GM19395 (cell line): ENCODE measurements at regions not wholly inside any gene's neighbourhood (a gene's known extent, or its start where the extent isn't known, plus 50 kb on each side); places are given as distances from the start of the nearest gene placed in this dataset.

Experiments used
- ATAC-seq: cut with Tn5 transposase; IDR thresholded peaks from one replicate; pipeline ENCODE4 v1.9.1; 2021; ENCODE audit warnings: mild to moderate bottlenecking, moderate library complexity; ENCODE audit not compliant: unreplicated experiment

DNA sequence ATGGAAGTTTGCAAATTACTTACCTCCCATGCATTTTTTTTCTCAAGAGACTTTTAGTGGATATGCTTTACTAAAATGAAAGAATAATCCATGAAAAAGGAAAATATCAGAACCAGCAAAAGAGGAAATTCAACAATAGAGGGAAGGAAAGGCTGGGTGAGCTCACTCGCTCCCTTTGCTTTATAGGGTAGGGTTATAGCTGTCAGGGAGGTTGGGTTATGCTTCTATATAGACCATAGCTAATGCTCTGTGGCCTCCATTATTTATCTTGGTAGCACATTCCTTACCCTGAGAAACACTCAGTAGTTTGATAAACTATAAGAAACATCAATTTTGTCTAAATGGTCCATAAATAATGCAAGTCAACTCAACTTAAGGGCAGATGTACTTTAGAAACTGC is 215.9 kb upstream of the FAR2 start:
- ATAC-seq: no peak

DNA sequence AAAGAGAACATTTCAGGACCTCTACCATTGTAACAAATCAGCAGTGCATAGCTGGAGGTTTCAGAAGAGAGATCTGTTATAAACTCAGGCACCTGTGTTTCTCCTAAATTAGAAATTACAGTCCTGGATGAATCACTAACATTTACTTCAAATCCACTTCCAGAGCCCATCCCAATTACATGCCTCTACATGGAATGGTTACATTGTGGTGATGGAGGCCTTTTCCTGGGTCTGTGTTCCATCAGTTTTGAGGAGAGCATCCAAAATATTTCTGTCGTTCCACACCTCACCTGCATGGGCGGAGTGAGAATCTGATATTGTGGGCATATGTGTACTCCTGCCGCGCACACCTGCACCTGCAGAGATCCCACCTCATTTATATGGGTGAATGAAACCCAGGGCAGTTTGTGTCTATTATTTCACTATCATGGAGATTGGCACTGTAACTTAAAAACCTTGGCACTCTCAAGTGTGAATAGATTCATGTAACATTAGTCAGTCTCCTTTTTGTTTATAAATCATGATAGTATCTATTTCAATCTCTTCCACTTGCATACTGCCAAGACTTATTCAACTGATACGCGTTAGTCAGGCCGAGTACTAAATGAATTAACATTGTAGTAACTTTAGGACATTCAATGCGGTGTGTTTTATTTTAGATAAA is 215.1 kb upstream of the FAR2 start:
- ATAC-seq: no peak

DNA sequence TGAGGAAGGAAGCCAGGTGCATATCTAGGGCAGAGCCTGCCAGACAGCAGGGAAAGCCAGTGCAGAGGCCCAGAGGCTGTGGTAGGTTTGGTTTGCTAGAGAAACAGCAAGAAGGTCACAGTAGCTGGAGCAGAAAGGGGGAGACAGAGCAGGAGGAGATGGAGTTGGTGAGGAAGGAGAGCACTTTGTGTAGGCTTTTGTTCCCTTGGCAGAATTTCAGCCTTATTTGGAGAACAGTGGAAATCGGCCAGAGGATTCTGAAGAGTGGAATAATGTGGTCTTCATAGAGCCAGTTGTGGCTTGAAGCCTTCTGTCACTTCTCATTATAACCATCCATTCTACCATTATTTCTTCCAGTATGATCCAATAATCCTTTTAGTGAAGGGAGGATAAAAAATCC is 212.9 kb upstream of the FAR2 start:
- ATAC-seq: no peak

DNA sequence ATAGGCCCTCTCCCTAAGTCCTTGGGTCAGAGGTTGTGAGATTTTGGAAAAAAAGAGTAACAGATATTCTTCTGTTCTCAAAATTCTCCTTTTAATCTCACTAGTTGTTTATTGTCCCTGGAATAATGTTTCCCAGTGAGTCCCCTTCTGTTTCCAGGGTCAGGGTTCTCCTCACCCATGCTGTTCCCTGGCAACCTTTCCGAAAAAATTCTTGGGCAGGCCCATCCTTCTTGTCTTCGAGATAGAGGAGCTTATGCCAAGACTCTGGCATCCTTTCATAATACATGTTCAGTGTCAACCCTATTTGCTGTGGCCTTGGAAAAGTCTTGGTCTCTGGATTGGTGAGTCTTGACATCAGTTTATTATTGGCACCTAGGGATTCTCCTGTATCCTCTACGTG is 212.4 kb upstream of the FAR2 start:
- ATAC-seq: no peak

DNA sequence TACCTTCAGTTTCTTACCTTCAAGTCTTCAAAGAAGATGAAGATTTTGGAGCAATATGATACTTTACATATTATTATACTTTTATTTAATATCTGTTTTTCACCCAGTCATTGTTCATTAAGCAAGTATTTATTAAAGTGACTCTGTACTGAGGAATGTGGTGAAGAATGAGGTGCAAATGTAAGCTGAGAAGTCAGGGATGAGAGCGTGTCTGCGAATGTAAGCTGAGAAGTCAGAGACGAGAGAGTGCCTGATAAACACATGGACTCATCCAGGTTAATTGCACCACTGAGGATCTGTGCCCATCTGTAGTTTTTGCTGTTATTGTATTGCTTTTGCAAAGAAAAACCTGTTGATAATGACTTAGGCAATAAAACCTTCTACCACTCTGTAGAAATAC is 211.9 kb upstream of the FAR2 start:
- ATAC-seq: no peak

DNA sequence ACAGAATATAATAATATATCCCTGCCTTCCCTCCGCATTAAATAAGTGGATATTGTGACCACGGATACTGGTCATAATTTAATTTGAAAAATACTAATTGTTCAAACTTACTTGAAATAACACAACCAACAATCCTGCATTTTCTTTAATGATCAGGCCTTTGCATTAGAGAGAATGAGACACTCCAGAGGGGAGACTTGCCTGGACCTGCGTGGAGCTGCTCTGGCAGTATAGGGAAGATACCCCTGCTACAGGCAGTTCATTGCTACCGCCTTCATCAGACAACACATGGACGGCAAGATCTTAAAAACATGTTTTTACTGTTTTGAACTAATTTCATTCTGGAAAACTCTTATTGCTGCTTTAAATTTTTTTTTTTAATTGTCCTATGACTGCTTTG is 211.0 kb upstream of the FAR2 start:
- no peak for ATAC-seq

DNA sequence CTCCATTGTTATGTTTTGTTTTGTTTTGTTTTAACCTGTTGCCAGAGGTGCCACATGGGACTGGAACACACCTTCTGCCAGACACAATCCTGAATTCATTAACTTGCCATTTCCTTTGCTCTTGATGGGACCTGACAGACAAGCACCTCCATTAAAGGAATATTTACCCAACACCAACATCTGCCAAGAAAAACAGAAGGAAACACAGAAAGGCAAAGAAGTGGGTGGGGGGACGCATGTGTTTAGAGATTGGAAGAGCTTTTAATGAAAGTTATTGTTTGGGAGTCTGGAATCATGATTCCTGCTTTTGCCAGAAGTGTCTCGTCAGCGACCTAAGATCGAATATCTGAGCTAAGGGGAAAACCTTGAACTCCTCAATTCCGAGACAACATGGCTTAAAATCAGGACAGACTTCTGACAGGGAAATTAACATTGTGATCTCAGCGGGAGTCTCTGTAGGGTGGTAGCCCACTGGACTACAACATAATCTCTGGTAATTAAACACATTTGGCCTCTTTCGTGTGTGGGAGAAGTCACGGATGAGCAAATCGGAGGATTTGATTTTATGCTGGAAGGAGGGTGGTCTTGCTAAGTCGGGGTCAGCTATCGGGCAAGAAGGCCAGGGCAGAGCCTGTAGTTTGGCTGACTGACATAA is 210.4 kb upstream of the FAR2 start:
- ATAC-seq: no peak

DNA sequence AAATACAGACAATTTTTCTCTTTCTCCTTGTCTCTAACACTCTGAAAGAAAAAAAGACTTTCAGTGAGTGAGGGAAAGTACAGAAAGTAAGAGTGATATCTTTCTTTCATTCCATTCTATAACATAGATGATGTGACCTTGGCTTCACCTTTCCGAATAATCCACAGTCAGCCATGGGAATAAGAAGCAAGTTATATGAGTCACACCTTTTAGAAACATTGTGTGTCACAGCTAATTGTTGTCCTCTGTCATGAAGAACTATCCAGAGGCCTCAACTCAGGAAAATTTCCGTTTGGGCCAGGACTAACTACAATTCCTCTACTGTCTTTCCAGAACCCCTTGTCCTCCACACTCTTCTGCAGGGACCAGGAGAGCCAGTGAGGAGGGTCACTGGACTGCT is 209.7 kb upstream of the FAR2 start:
- ATAC-seq: no peak

DNA sequence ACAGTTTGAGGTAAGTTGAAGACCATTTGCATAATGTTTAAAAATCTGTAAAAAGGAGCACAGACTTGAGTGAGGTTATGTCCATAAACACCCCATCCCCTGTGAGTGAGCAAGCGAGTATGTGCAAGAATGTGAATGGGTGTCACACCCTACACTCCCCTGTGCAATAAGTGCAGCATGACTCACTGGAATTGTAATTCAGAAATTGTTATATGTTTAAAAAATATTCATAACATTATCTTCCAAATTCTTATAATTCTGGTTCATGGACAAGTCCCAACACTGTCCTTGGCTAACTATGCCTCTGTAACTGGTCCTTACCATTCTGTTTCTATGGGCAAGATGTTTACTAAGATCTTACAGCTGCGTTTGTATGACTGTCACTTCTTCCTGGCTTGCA is 207.8 kb upstream of the FAR2 start:
- ATAC-seq: no peak

DNA sequence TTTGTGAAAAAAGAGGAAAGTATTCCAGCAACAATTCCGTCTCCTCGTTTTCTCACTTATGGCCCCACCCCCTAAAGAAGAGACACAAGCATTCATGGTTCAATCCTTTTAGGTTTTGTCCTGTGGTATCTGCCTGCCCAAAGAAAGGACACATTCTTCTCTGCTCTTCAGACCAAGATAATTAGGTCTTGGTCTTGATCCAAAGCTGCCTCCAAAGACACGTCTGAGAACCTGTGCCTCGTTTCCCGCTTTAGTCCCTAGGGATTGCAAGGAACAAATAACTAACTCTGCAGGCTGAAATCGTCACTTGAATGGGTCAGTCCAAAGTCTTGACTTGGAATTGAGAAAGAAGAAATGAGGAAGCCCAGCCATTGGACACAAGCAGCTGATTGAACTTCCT is 202.7 kb upstream of the FAR2 start:
- no peak for ATAC-seq

DNA sequence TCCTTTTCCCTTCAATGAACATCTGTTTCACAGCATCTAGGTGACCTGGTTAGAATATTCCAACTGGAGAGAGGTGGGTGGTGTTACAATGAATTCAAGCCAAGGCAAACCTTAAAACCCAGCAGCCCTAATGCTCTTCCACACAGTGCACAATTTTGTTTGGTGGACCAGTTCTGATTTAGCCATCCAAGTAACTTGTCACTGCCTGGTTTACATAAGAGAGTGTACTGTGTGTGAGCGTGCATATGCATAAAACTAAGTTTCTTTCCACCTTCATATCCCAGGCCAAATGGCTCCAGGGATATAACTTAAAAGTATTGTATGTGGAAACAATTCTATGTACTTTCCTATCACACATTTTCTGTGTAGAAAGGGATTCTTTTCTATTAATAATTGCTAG is 200.4 kb upstream of the FAR2 start:
- no peak for ATAC-seq

DNA sequence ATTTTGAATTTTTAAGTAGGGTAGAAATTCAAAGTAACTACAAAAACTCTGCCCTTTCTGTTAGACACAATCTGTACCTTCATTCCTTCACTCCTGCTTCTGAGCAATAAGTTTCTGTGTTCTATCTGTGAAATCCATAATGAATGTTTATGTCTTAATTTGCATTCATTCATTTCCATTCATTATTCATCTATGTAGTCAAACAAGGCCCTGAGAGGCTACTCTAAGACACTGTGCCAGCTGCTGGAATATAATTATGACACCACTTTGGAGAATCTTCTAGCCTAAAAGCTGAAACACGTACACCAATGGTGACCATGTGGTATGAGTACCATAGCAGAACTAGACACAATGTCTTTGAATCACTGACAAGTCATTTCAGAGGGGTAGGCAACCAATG is 199.9 kb upstream of the FAR2 start:
- no peak for ATAC-seq

DNA sequence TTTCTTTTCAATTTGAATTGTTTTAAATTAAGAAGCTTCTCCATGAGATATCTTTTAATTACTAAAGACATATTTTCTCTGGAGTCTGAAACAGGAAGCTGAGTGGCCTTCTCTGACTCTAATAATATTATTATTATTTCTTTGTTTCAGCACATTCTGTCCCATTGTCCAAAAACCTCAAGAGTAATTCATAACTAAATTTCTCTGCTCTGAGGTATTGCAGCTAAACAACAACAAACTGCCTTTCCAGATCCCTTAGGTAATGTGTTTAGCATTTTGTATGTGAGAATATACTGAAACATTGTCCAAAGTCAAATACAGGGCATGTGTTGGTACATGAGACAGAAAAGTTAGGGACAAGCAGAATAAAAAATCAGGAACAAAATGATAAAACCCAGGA is 199.0 kb upstream of the FAR2 start:
- ATAC-seq: no peak

DNA sequence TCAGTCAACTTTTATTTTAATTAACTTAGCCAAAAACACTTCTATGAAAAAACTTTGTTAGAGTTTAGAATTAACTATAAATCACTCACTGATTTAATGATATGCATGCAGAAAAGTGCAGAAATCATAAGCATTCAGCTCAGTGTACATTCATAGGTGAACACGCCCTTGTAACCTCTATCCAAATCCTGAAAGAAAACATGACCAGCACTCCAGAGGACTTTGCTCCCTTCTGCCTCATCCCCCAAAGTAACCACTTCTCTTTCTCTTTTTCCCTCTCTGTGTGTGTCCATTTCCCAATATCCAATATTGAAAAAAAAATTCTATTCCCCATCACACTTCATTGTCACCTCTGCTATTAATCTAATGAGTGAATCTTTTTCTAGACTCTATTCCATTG is 197.1 kb upstream of the FAR2 start:
- ATAC-seq: no peak

DNA sequence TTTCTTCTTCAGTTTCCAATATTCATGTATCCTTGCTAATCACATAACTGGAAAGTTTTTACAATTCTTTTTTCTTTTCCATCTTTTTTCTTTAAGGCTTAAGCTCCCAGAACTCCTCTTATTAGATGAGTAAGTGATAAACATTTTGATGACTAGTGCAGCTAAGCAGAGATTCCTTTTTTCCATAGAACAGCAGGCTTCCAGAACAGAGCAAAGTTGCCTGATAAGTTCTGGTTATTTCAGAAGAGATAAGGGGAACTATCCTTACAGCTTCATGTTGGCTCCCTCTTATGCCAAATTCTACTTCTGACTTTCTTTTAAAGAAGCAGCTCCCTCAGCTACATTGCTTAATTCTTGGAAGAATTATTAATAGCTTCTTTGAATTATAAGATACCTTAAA is 194.7 kb upstream of the FAR2 start:
- no peak for ATAC-seq

DNA sequence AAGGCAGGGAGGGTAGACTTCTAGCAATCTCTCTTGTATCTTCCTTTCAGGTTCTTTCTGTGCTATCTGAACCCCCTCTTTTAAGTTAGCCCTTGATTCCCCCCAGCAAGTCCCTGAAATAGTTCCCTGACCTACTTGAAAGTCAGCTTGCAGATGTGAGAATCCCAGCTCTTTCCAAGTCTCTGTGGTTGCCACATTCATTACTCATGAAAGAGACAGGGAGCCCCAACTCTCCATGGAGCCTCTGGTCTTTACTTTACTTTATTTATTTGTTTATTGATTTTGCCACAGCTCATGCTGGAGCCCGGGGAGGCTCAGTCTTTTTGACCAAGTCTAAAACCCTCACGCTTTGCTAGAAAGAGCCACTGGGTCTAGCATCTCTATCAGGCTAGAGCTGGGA is 193.6 kb upstream of the FAR2 start:
- ATAC-seq: no peak

DNA sequence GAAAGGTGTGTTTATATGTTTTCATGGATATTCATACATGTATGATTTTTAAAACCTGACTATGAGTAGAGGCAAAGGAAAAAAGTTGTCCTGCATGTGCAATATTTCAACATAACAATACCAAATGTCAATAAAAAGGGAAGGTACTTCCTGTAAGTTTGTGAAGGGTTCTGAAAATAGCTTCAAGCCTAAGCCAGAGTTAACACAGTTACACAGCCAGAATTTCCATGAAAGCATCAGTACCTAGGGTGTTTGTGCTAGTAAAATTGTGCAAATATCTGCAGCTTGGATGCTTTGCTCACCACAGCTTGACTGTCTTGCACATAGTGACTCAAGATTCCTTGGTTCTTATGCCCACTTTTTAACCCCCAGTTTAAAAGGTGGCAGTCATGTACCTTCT is 193.1 kb upstream of the FAR2 start:
- ATAC-seq: no peak

DNA sequence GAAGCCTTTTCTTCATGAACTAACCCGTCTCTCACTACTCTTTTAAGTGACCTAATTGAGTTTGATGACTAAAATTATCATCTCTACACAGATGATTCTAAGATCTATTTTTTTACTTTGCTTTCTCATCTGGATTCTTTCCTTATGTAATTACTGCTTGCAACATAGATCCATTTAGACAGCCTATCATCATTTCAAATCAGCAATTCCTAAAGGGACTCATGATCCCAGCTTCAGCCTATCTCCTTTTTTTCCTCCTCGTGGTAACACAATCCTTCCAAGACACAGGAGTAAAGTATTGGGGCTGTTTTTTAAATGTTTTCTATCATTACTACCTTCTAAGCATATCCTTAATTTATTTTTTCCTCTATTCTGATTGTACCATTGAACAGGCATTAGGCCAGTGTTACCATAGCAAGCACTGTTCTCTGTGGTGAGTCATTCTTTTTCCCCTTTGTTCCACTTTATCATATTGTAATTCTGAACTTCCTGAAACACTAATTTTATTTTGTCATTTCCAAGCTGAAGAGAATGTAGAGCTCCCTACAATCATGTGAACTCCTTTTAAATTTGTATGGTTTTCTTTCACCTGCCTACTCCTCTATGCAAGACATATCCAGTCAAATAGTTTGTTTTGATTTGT is 190.4 kb upstream of the FAR2 start:
- no peak for ATAC-seq

DNA sequence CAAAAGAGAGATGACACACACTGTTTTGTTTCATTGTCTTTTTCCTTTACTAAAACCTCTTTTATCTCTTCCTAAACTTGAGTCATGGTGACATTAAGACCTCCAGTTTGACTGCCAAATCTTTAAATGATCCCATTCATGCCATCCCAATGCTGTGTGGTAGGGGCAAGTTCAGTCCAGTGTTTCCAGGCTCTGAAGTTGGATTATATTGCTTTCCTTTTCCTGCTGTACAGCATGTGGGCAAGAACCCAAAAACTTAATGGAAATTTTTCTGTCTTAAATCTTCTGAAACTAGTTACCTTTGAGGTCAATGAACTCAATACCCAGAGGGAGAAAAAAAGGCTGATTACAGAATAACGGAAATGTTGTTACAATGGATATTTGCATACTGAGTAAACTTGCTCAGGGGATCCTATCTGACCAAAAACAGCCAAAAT is 187.1 kb upstream of the FAR2 start:
- ATAC-seq: no peak

DNA sequence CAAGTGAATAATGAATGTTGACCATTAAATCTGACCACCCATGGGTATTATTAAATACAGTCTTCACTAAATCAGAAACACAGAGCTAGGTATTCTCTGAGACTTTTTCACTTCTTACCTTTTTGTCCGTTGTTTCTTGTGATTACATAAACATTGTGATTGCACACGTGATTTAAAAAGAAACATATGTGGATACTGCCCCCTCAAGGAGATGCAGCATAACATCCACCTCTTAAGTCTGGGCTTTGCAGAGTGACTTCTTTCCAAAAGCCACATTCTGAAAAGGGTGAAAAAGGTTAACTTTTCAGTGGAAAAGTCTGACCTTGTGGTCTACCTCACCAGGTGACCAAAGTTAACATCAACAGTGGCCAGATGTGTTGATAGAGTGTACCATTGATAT is 185.5 kb upstream of the FAR2 start:
- ATAC-seq: no peak

DNA sequence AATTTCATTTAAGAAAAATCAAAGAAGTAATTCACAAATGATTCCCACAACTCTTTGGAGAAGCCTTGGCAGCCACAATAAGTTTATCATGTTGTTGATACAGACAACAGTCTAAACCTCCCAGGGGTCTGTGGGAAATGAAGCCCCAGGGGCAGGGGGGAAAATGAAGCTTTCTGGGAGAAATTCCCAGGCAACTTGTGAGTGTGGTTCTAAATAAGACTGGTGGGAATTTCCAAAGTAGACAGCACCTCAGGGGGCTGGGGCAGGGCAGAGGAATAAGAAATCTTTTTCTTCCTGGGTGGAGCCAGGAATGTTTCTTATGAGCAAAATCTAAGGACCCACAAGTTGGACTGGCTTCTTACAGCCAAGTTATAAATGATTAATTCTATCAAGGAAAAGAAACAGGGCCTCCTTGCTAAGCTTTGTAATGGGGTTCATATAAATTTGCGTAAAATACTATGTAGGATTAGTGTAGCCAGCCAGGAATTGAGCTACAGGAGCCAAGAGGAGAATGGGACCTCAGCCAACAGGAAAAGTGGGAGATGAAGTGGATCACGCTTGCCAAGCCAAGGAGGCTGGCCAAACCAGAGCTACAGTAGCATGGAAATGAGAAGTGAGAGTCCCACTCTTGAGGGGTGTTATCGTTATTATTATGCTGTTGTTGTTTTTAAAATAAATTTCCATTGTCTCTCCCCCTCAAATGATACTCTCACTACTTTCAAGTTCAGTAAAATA is 182.9 kb upstream of the FAR2 start:
- ATAC-seq: no peak

DNA sequence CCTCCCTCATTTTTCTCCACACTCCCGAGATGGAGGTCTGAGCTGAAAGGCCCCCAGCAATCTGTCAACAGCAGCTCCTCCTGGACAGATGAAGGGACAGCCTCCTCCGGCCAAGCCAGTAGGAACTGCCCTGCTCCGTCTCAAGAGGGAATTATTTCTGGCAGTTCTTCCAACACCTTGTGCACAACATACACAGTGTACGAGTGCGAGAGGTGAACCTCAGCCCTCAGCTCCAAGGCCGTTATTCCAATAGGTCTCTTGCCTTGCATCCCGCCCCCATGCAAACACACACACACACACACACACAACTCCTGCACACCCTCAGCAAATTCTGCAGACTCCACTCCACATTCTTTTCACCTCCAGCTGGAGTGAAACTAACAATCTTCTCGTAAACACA is 181.7 kb upstream of the FAR2 start:
- ATAC-seq: no peak
